Bronchial epithelial cell (primary cell): ENCODE measurements at regions not wholly inside any gene's neighbourhood (a gene's known extent, or its start where the extent isn't known, plus 50 kb on each side); places are given as distances from the start of the nearest gene placed in this dataset.

ENCODE experiments used
- DNase-seq: peaks from one replicate; pipeline ENCODE4 v3.0.0-alpha.2; 2010; ENCODE audit warnings: low read depth
- FAIRE-seq: peaks from 2 replicates; lab custom pipeline; 2011; peaks lifted over from hg19 to GRCh38; lab: Jason Lieb, UNC
- H3K27me3 ChIP-seq: 2 replicates; pipeline ENCODE4 v1.5.1; 2011; ENCODE audit warnings: low read length; ENCODE audit not compliant: control insufficient read depth, insufficient read depth
- H3K36me3 ChIP-seq: 2 replicates; pipeline ENCODE4 v1.5.1; 2011; ENCODE audit warnings: low read length; ENCODE audit not compliant: control insufficient read depth, insufficient read depth
- H3K4me3 ChIP-seq: 2 replicates; pipeline ENCODE4 v1.5.1; 2011; ENCODE audit warnings: mild to moderate bottlenecking, low read depth, low read length, control low read depth
- TF ChIP-seq, protein P1 (sequence below): IDR thresholded peaks from 2 replicates; pipeline ENCODE4 v1.5.1; 2011; ENCODE audit warnings: mild to moderate bottlenecking, moderate library complexity, low read length, control low read depth, inconsistent platforms; ENCODE audit not compliant: insufficient read depth, severe bottlenecking

DNA sequence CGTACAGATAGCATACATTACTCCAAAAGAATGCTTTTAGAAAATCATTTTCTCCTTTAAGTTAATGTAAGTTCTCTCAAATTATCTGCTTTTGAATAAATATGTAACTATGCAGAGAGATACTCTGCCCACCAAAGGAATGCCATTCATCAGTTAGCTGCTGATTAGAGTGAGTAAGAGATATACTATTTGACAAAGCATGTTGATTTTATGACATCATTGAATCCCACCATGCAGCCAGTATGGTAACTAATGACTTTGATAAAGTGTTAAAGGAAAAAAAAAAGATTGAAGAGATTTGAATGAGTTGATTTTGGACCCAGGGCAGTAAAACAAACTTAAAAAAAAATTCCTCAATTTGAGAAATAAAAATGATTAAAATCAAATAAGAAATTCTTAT is 521.5 kb downstream of the SLITRK6 start:
- TF ChIP-seq, protein P1, sequence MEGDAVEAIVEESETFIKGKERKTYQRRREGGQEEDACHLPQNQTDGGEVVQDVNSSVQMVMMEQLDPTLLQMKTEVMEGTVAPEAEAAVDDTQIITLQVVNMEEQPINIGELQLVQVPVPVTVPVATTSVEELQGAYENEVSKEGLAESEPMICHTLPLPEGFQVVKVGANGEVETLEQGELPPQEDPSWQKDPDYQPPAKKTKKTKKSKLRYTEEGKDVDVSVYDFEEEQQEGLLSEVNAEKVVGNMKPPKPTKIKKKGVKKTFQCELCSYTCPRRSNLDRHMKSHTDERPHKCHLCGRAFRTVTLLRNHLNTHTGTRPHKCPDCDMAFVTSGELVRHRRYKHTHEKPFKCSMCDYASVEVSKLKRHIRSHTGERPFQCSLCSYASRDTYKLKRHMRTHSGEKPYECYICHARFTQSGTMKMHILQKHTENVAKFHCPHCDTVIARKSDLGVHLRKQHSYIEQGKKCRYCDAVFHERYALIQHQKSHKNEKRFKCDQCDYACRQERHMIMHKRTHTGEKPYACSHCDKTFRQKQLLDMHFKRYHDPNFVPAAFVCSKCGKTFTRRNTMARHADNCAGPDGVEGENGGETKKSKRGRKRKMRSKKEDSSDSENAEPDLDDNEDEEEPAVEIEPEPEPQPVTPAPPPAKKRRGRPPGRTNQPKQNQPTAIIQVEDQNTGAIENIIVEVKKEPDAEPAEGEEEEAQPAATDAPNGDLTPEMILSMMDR, result no peak
- no peak overlapping the region for H3K4me3 ChIP-seq
- no peaks in the 10 kb centered on the region for H3K36me3 ChIP-seq
- peak; percentile 55 for DNase-seq
- no peak for FAIRE-seq
- no peaks in the 10 kb centered on the region for H3K27me3 ChIP-seq

DNA sequence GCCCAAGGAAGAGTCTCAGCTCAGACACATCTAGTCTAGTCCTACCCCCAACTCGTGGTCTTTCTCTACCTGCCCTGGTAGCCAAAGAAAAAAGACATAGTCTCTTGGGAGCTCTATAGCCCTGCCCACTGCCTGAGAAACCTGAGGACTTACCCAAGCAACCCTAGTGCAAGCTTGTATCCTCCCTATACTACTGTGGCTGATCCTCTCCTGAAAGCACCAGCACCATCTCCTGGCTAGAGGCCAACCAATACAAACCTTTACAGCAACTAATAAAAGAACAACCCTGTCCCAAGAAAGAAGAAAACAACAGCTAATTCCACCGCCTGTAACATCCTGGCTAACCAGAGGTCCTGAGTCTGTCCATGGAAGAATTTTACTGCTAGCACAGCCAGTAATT is 532.4 kb downstream of the SLITRK6 start:
- Histone ChIP-seq H3K27me3 (no peaks in the 10 kb centered on the region), H3K4me3 (no peak overlapping the region), H3K36me3 (no peaks in the 10 kb centered on the region)
- DNase-seq (no peak), FAIRE-seq (no peak)
- TF ChIP-seq, protein P1, result no peak

DNA sequence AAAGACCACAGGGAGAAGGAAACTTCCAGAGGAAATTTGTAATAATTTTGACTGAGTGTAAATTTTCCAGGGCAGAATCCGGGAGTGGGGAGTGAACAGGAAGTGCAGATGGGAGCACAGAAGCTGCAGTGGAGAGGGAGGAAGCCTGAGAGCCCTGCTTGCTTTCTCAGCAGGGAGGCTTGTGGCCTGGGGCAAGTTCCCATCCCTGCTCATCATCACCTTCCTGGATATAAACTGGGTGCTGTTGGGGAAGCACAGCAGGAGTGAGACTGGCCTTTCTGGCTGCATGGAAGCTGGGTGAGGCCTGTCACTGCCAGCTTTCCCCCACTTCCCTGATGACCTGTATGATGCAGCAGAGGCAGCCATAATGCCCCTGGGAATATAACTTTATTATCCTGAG is 532.9 kb downstream of the SLITRK6 start:
- Histone ChIP-seq H3K36me3 (no peaks in the 10 kb centered on the region), H3K4me3 (no peak overlapping the region), H3K27me3 (no peaks in the 10 kb centered on the region)
- FAIRE-seq (no peak), DNase-seq (peak; percentile 47)
- TF ChIP-seq, protein P1, result no peak

DNA sequence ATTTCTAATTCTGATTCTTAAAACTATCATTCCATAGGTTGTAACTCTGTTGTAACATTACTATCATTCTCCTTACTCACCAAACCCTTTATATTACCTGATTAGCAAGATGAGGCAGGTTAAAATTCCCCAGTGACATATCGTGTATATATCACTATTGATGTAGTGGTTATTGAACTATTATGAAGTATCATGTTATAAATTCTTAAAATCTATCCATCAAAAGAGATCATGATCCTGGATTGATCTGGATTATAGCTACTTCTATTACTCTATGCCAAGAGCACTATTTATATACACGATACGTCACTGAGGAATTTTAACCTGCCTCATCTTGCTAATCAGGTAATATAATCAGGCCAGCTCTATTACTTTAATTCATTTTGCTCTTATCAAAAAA is 533.9 kb downstream of the SLITRK6 start:
- Histone ChIP-seq H3K27me3 (no peaks in the 10 kb centered on the region), H3K4me3 (no peak overlapping the region), H3K36me3 (no peaks in the 10 kb centered on the region)
- TF ChIP-seq, protein P1, result no peak
- no peak for FAIRE-seq
- DNase-seq, result peak; percentile 57

DNA sequence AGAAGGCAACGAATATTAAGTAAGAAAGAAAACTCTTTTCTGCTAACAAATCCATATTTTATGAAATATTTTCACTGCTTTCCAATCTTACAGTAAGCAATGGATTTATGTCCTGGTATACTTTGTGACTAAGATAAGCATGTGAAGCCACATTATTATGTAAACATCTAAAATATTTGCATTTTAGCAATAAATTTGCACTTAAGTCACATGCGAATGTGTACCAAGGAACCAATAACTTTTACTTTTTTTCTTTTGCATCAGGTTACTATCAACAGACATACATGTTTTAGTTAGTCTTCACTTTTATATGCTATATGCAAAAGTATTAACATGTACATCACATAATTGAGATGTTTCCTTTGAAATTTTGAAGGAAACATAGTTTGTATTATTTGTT is 536.7 kb downstream of the SLITRK6 start:
- Histone ChIP-seq H3K27me3 (no peaks in the 10 kb centered on the region), H3K36me3 (no peaks in the 10 kb centered on the region), H3K4me3 (no peak overlapping the region)
- TF ChIP-seq, protein P1, result no peak
- no peak for DNase-seq
- FAIRE-seq, result no peak

DNA sequence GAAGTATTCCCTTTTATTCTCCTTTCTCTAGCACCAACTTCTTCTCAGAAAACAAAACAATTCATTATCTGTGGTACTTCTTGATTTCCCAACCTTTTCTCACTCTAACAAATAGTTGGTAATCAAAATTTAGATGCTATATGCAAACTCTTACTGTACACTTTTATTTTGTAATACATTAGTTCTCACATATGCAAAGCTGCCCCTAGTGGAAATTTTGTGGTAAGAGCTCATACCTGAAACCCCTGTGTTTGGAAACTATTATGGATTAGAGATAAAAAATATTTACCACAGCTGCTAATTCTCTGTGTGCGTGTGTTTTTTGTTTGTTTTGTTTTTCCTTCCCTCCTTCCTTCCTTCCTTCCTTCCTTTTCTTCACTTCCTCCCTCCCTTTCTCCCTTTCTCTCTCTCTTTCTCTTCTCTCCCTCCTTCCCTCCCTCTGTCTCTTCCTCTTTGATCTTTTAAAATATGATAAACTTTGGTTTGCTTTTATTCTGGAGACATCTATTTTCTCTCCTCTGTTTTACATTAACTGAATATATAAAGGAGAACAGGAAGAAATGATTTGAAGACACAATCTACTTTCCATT is 537.4 kb downstream of the SLITRK6 start:
- DNase-seq (peak; percentile 26), FAIRE-seq (no peak)
- TF ChIP-seq, protein P1, result peak; percentile 42
- no peak overlapping the region for H3K4me3 ChIP-seq
- no peaks in the 10 kb centered on the region for H3K27me3 ChIP-seq
- H3K36me3 ChIP-seq, result no peaks in the 10 kb centered on the region
